DND-41 (cell line): ENCODE measurements at regions not wholly inside any gene's neighbourhood (a gene's known extent, or its start where the extent isn't known, plus 50 kb on each side); places are given as distances from the start of the nearest gene placed in this dataset.

Experiments used
- CTCF ChIP-seq: IDR thresholded peaks from 2 replicates; pipeline ENCODE4 v1.5.1; 2012; ENCODE audit warnings: borderline replicate concordance, low read length, moderate library complexity, mild to moderate bottlenecking; ENCODE audit not compliant: poor library complexity, severe bottlenecking; ENCODE audit errors: extremely low read depth
- EZH2 ChIP-seq: IDR thresholded peaks from 3 replicates; pipeline ENCODE4 v1.6.1; 2012; ENCODE audit warnings: borderline replicate concordance, low read depth, mild to moderate bottlenecking, moderate library complexity, low read length, inconsistent platforms; ENCODE audit not compliant: severe bottlenecking

DNA sequence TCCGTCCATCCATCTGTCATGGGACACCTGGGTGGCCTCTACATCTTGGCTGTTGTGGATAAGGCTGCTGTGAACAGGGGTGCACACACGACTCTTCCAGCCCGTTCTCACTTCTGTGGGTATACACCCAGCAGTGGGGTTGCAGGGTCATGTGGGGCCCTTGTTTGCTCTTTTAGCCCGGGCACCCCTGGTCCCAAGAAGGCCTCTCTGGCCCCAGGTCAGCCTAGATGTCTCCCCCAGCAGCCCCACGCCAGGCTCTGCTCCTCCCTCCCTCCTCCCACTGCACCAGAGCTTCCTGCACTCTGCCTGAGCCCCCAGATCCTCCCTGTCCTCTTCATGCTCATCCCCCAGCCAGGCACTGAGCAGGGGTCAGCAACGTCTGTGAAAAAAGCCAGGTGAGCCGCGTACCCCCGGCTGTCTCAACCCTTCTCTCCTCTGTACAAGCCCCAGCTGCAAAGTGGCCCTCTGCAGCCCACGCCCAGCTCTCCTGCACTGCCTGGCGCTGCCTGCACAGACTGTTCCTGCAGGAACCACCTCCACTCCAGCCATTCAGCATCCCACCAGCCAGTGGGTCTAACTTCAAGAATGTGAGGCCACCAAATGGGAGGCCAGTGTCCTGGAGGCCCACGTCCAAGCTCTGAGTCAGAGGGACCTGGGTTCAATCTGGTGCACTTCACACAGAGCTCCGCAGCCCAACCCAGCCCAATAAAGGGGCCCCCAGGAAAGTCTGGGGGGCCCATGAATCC is 1508.9 kb downstream of the BRD1 start:
- TF ChIP-seq CTCF (no peak), EZH2 (no peak)
